Heart left ventricle (tissue), 16 donors: ENCODE measurements at regions not wholly inside any gene's neighbourhood (a gene's known extent, or its start where the extent isn't known, plus 50 kb on each side); places are given as distances from the start of the nearest gene placed in this dataset.

ENCODE experiments used
- ATAC-seq, 4 donors: fragments of 200-7000 bp; cut with Tn5 transposase; one replicate each; pipeline ENCODE4 v1.9.1; 2020 to 2022; ENCODE audit warnings: moderate library complexity in 4 of 4, mild to moderate bottlenecking in 3 of 4, moderate number of reproducible peaks in 1 of 4
- DNase-seq, 5 donors: peaks; one replicate each; pipeline ENCODE4 v3.0.0-alpha.2; 2020
- H3K27ac ChIP-seq, 12 donors: fragments of 200-600 bp; sonication (generic) in 4 of 12; one replicate each; pipeline versions ENCODE4 v1.5.0 to v1.8.0; 2016 to 2022; ENCODE audit warnings: mild to moderate bottlenecking in 2 of 12
- H3K27me3 ChIP-seq, 9 donors: fragments of 200-600 bp; sonication (generic) in 2 of 9; one replicate each; pipeline versions ENCODE4 v1.5.1 to v1.8.0; 2016 to 2022; ENCODE audit warnings: mild to moderate bottlenecking in 3 of 9
- H3K36me3 ChIP-seq, 9 donors: fragments of 200-600 bp; sonication (generic) in 2 of 9; one replicate each; pipeline versions ENCODE4 v1.5.0 to v1.8.0; 2018 to 2022; ENCODE audit warnings: mild to moderate bottlenecking in 2 of 9
- H3K4me1 ChIP-seq, 12 donors: fragments of 200-600 bp; sonication (generic) in 4 of 12; one replicate each; pipeline versions ENCODE4 v1.5.0 to v1.8.0; 2016 to 2022; ENCODE audit warnings: mild to moderate bottlenecking in 3 of 12
- H3K4me3 ChIP-seq, 12 donors: fragments of 200-600 bp; sonication (generic) in 4 of 12; one replicate each; pipeline versions ENCODE4 v1.5.0 to v1.8.0; 2017 to 2022; ENCODE audit warnings: mild to moderate bottlenecking in 9 of 12, moderate library complexity in 4 of 12
- H3K9me3 ChIP-seq, 12 donors: fragments of 200-600 bp; sonication (generic) in 4 of 12; one replicate each; pipeline versions ENCODE4 v1.5.0 to v1.8.0; 2016 to 2022; ENCODE audit warnings: mild to moderate bottlenecking in 1 of 12
- POLR2A ChIP-seq, 2 donors: fragments of 450-650 bp; IDR thresholded peaks; one replicate each; pipeline ENCODE4 v1.6.1; 2017; ENCODE audit warnings: antibody characterized with exemption in 2 of 2, mild to moderate bottlenecking in 2 of 2, moderate library complexity in 2 of 2
- WGBS, 4 donors: extraction: QIAGEN DNeasy Blood & Tissue Kit in 2 of 4; methylation state at CpG; one replicate each; pipeline versions ENCODE4 v1.1.5 to v1.1.7; 2013 to 2018; 5-methylcytosine and 5-hydroxymethylcytosine counted together
- intact Hi-C, 10 donors: fragments of 100-400 bp; cut with DNase I; formaldehyde crosslinking; loops; one replicate each; pipeline versions ENCODE4 v1.11.1 to v1.14.2; 2022
- TF ChIP-seq, protein P1 (sequence below), 12 donors: fragments of 200-600 bp; sonication (generic) in 4 of 12; IDR thresholded peaks; one replicate each; pipeline versions ENCODE4 v1.5.0 to v1.8.0; 2018 to 2022; ENCODE audit warnings: antibody characterized with exemption in 12 of 12, mild to moderate bottlenecking in 5 of 12
- donor health status: ischemic (EF 13 %, LVEDD 7.1; RV severe dilation, severe dysfunction).
- donor health status: healthy with polysubstance abuse.
- donor health status: DM: no; HTN: yes; CAD: no.
- donor health status: DM: no; HTN: no; CAD: no.
- donor health status: ischemic (EF 25% LVEDD 6.9; RV normal size, moderate dysfunction).
- donor health status: ischemic (EF 25% LVEDD 5.7; RV mildly dilated, moderate dysfunction).
- donor health status: healthy.
- donor health status: DM: yes; HTN: yes; CAD: no.
- donor health status: ischemic (EF 35%, LVEDD 5.7; RV mildly dilated, moderate dysfunction).
- donor health status: nonischemic (EF 11% LVEDD 7.7; RV severe dilation, severe dysfunction).
- donor health status: DM: yes; HTN: yes; CAD: no.
- donor health status: PGD.
- donor health status: ischemic (EF 29% LVEDD 5.4; RV normal size, mild dysfunction).
- donor health status: nonischemic (EF 23%, LVEDD 6.1; RV moderate dilation, normal function).

DNA sequence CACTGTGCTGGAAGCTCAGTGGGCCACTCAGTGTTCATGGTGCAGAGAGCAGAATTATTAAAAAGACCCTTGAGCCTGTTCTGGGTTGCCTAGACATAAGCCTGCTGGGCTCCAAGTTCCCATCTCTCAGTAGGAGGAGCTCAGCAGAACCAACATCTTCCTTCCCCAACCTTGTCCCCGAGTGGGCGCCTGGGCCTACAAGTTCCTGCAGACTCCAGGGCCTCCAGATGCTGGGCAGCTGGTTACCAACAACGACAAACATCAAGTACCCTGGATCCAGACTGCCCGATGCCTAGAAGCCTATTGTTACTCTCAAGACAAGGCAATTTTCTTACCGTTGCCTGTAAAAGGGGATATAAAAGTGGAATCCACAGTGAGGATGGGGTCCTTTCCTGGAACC, 214.2 kb downstream of the HAUS1 start:
- intact Hi-C loops, result no loop called here
- no peak overlapping the region for H3K4me3 ChIP-seq
- no peak for ATAC-seq
- H3K36me3 ChIP-seq, result no peaks in the 10 kb centered on the region
- H3K27ac ChIP-seq, result no peak overlapping the region
- 81 to 98% (median 95%) methylated on average over 5 of the region's 5 CpGs for WGBS, 4 donors
- H3K9me3 ChIP-seq, result no peaks in the 10 kb centered on the region
- H3K27me3 ChIP-seq, result no peaks in the 10 kb centered on the region
- no peak for DNase-seq
- TF ChIP-seq POLR2A (IDR thresholded peaks at IDR 0.05), result no peak
- TF ChIP-seq, protein P1, sequence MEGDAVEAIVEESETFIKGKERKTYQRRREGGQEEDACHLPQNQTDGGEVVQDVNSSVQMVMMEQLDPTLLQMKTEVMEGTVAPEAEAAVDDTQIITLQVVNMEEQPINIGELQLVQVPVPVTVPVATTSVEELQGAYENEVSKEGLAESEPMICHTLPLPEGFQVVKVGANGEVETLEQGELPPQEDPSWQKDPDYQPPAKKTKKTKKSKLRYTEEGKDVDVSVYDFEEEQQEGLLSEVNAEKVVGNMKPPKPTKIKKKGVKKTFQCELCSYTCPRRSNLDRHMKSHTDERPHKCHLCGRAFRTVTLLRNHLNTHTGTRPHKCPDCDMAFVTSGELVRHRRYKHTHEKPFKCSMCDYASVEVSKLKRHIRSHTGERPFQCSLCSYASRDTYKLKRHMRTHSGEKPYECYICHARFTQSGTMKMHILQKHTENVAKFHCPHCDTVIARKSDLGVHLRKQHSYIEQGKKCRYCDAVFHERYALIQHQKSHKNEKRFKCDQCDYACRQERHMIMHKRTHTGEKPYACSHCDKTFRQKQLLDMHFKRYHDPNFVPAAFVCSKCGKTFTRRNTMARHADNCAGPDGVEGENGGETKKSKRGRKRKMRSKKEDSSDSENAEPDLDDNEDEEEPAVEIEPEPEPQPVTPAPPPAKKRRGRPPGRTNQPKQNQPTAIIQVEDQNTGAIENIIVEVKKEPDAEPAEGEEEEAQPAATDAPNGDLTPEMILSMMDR (IDR thresholded peaks at IDR 0.05), result no peak
- H3K4me1 ChIP-seq, result no peaks in the 10 kb centered on the region

DNA sequence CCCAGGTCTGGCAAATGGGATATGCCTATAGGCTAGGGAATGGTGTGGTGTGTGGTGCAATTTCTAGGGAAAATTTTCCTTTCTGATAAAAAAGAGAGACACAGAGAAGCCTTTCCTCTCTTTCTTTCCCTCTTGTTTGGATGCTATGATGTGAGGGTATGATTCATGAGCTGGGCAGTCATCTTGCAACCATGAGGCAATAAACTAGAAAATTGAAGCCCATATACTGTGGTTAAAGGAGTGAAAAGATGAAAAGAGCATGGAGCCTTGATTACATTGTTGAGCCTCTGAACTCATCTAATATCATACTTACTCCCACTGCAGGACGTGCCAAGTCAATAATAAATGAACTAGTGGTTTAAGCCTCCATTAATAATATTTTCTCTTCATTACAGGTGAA, 215.6 kb downstream of the HAUS1 start:
- no peak for TF ChIP-seq POLR2A (IDR thresholded peaks at IDR 0.05)
- TF ChIP-seq, protein P1 (IDR thresholded peaks at IDR 0.05), result no peak
- H3K27me3 ChIP-seq, result no peaks in the 10 kb centered on the region
- 80 to 96% (median 88%) methylated on average over 1 of the region's 1 CpG for WGBS, 4 donors

DNA sequence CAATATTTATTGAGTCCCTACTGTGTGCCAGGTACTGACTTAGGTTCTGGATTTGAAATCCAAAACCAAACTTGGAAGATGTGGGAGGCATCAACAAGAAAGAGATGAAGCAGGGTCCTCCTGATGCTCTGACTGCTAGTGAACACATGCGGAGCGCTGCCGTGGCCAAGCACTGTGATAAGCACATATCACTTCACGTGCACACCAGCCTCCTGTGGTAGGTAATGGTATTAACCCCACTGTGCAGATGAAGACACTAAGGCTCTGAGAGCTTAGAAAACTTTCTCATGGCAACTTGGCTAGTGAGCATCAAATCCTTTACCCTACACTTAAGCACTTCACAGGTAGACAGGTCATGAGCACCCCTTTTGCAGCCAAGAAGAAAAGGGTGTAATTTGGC, 216.1 kb downstream of the HAUS1 start:
- DNase-seq (no peak), ATAC-seq (no peak)
- intact Hi-C loops, result no loop called here
- Histone ChIP-seq H3K9me3 (no peaks in the 10 kb centered on the region), H3K27ac (no peak overlapping the region), H3K4me1 (no peaks in the 10 kb centered on the region), H3K4me3 (no peak overlapping the region), H3K27me3 (no peaks in the 10 kb centered on the region), H3K36me3 (no peaks in the 10 kb centered on the region)
- 71 to 85% (median 74%) methylated on average over 4 of the region's 4 CpGs for WGBS, 4 donors
- no peak for TF ChIP-seq POLR2A (IDR thresholded peaks at IDR 0.05)
- TF ChIP-seq, protein P1 (IDR thresholded peaks at IDR 0.05), result no peak

More for the DNA sequence above, 215.6 kb downstream of the HAUS1 start:
- intact Hi-C loops, result no loop called here
- H3K27ac ChIP-seq, result no peak overlapping the region
- ATAC-seq (no peak), DNase-seq (no peak)
- no peaks in the 10 kb centered on the region for H3K9me3 ChIP-seq
- no peaks in the 10 kb centered on the region for H3K4me1 ChIP-seq
- H3K4me3 ChIP-seq, result no peak overlapping the region
- H3K36me3 ChIP-seq, result no peaks in the 10 kb centered on the region

DNA sequence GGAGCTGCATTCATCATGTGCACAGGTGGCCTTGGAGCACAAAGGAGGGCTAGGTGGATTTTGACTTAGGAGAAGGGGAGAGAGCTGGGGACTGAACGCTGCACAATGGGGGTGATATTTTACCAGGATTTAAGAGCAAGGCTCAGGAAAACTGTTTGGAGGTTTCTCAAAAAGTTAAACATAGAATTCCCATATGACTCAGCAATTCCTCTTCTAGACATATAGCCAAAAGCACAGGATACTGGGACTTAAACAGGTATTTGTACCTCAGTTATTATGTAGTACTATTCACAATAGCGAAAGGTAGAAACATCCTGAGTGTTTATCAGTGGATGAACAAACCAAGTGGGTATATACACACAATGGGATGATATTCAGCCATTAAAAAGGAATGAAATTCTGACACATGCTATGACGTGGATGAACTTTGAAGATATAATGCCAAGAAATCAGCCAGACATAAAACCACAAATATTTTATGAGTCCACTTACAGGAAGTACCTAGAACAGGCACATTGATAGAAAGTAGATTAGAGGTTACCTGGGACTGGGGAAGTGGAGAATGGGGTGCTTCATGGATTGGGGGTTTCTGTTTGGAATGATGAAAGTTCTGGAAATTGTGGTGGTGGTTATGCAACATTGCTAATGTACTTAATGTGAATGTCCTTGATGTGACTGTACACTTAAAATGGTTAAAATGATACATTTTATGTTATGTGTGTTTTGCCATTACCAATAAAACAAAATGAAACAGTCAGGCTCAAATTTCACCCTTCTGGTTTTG, 216.9 kb downstream of the HAUS1 start:
- Histone ChIP-seq H3K4me3 (no peak overlapping the region), H3K27ac (no peak overlapping the region), H3K27me3 (no peaks in the 10 kb centered on the region), H3K36me3 (no peaks in the 10 kb centered on the region), H3K9me3 (no peaks in the 10 kb centered on the region), H3K4me1 (no peaks in the 10 kb centered on the region)
- intact Hi-C loops, result no loop called here
- WGBS, 4 donors, result 88 to 91% (median 90%) methylated on average over 3 of the region's 3 CpGs
- no peak for ATAC-seq
- no peak for TF ChIP-seq POLR2A (IDR thresholded peaks at IDR 0.05)
- DNase-seq, result no peak

DNA sequence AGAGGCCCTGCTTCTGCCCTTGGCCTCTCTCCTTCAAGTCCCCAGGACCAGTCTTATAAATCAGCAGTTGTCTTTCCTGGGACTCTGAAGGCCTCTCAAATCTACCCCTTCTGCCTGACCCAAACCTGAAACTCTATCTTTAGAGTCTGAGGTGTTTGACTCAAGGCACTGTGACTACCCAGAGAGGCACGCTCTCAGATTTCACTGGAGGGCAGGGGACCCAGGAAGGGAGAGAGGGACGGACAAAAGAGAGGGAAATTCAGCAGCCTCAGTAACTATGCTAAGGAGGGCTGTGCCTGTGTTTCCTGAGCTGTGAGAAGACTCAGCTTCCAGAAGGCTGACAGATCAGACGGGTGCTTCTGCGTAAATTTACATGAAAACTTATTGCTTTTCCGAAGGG, 217.8 kb downstream of the HAUS1 start:
- Histone ChIP-seq H3K36me3 (no peaks in the 10 kb centered on the region), H3K4me3 (no peak overlapping the region), H3K9me3 (no peaks in the 10 kb centered on the region), H3K27me3 (no peaks in the 10 kb centered on the region), H3K4me1 (no peaks in the 10 kb centered on the region), H3K27ac (no peak overlapping the region)
- WGBS, 4 donors, result 84 to 90% (median 88%) methylated on average over 5 of the region's 5 CpGs
- ATAC-seq (no peak), DNase-seq (no peak)
- intact Hi-C loops, result no loop called here
- TF ChIP-seq POLR2A (IDR thresholded peaks at IDR 0.05), result no peak
- TF ChIP-seq, protein P1 (IDR thresholded peaks at IDR 0.05), result no peak
